Prostate gland (tissue), 2 donors: ENCODE measurements at regions not wholly inside any gene's neighbourhood (a gene's known extent, or its start where the extent isn't known, plus 50 kb on each side); places are given as distances from the start of the nearest gene placed in this dataset.

Source experiments
- CTCF ChIP-seq, 4 experiments: fragments of 200-600 bp in 2 of 4; fragments of 450-650 bp in 2 of 4; sonication (generic) in 2 of 4; IDR thresholded peaks; 1 replicate in 3 of 4; 2 replicates in 1 of 4; pipeline ENCODE4 v1.5.1; 2016 to 2019; ENCODE audit warnings: antibody characterized with exemption in 4 of 4, mild to moderate bottlenecking in 2 of 4, moderate library complexity in 2 of 4
- POLR2AphosphoS5 ChIP-seq: sonication (generic); formaldehyde crosslinking; IDR thresholded peaks from one replicate; pipeline ENCODE4 v1.6.1; 2017; ENCODE audit warnings: antibody characterized with exemption

GRCh38 chr6:92011681-92012245, 1407.6 kb downstream of the EPHA7 start:
- TF ChIP-seq CTCF (IDR thresholded peaks at IDR 0.05) (no peak), POLR2AphosphoS5 (no peak)
